ENCODE measurements at regions not wholly inside any gene's neighbourhood (a gene's known extent, or its start where the extent isn't known, plus 50 kb on each side); places are given as distances from the start of the nearest gene placed in this dataset.

DNA sequence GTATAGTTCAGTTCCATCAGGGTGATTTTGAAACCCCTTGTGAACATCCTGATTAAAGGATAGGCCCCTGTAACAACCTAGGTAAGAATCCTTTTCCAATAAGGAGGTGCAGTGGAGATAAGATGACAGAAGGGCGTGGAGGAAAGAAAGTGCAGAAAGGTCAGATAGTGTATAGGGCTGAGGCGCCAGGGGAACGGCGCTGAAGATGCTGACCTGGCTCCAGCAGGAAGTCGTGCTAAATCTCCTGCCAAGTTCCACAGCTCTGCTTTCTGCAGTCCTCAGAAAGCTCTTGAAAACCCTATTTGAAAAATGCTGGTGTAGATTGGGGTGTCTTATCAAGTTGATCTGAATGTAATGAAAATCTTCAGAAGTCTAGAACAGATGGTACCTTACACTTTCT, 221.7 kb downstream of the COG6 start:
- CTCF ChIA-PET, result no interaction called here
- no peak overlapping the region for H3K27ac ChIP-seq
- no peak for TF ChIP-seq CTCF (conservative IDR thresholded peaks at IDR 0.05; ENCODE audit: low read depth)
- POLR2A ChIA-PET (ENCODE audit: low non-redundant PET), result no interaction called here
- no peak for DNase-seq (ENCODE audit: low spot score)

- CTCF ChIA-PET, result no interaction called here
- no peak for DNase-seq (ENCODE audit: low spot score)
- TF ChIP-seq CTCF (conservative IDR thresholded peaks at IDR 0.05; ENCODE audit: low read depth), result no peak
Observed at GRCh38 chr13:39879286-39880035, 224.0 kb downstream of the COG6 start.

DNA sequence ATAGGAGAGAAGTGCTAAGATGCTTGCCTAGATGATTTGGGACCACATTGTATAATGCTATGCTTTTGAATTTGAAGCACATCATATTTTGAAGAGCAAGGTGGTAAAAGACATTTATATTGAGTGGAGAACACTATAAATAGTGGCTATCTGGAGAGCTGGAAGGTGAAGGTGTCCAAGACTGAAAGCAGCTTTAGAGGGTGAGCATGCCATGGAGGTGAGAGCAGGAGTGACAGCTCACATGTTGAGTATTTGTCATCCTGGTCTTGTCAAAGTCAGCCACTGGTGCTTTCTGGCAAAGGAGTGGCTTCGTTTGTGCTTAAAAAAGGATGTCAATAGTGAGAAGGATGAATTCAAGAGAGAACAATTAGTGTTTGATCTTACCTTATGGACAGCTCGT, 225.9 kb downstream of the COG6 start:
- no peak for DNase-seq (ENCODE audit: low spot score)
- no peak for TF ChIP-seq CTCF (conservative IDR thresholded peaks at IDR 0.05; ENCODE audit: low read depth)
- H3K27ac ChIP-seq, result no peak overlapping the region
- ChIA-PET POLR2A (ENCODE audit: low non-redundant PET) (no interaction called here), CTCF (interaction anchor here (1.0 kb wide), 1 partner anchor 61 kb away, joined by 4 read pairs; no protein-coding TSS in a partner anchor)

More at GRCh38 chr13:39879286-39880035, 224.0 kb downstream of the COG6 start:
- POLR2A ChIA-PET (ENCODE audit: low non-redundant PET), result no interaction called here
- H3K27ac ChIP-seq, result no peak overlapping the region

DNA sequence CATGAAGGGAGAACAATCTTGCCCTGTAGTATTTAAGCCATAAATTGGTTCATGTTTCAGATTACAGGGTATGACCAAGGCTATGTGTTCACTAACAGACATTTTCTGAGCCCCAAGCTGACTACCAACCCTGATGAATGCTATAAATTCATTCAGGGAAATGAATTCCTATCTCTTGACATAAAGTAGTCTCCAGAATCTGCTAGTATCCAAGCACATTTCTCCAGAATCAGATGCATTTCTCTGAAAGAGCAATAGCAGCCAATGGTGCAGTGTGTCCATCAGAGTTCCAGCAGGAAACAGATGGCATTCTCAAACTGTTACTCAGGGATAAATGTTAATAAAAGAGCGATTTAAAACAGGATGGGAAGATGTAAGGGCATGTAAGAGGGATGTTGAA, 226.4 kb downstream of the COG6 start:
- CTCF ChIA-PET, result no interaction called here

GRCh38 chr13:39884166-39884565, 228.7 kb downstream of the COG6 start:
- no peak overlapping the region for H3K27ac ChIP-seq
- POLR2A ChIA-PET (ENCODE audit: low non-redundant PET), result no interaction called here
- no peak for DNase-seq (ENCODE audit: low spot score)
- no peak for TF ChIP-seq CTCF (conservative IDR thresholded peaks at IDR 0.05; ENCODE audit: low read depth)
- CTCF ChIA-PET, result interaction anchor here (0.7 kb wide), 1 partner anchor 906 kb away, joined by 3 read pairs; the partner anchor contains the start of gene SLC25A15

More for the DNA sequence above, 226.4 kb downstream of the COG6 start:
- no peak overlapping the region for H3K27ac ChIP-seq
- POLR2A ChIA-PET (ENCODE audit: low non-redundant PET), result no interaction called here
- DNase-seq (ENCODE audit: low spot score), result no peak
- TF ChIP-seq CTCF (conservative IDR thresholded peaks at IDR 0.05; ENCODE audit: low read depth), result no peak

DNA sequence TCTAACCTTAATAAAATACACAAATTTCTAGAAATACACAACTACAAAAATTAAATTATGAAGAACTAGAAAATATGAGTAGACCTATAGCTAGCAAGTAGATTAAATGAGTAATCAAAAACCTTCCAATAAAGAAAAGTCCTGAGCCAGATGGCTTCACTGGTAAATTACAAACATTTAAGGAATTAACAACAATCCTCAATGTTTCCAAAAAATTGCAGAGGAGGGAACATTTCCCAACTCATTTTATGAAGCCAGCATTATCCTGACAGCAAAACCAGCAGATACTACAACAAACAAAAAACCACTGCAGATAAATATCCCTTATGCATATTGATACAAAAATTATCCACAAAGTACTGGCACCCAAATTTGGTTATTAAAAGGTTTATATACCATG, 230.9 kb downstream of the COG6 start:
- POLR2A ChIA-PET (ENCODE audit: low non-redundant PET), result no interaction called here
- DNase-seq (ENCODE audit: low spot score), result no peak
- CTCF ChIA-PET, result interaction anchor here (0.5 kb wide), 1 partner anchor 1078 kb away, joined by 3 read pairs; no protein-coding TSS in a partner anchor
- H3K27ac ChIP-seq, result no peak overlapping the region
- no peak for TF ChIP-seq CTCF (conservative IDR thresholded peaks at IDR 0.05; ENCODE audit: low read depth)

Measured in RWPE1 (cell line).